ENCODE measurements at regions not wholly inside any gene's neighbourhood (a gene's known extent, or its start where the extent isn't known, plus 50 kb on each side); places are given as distances from the start of the nearest gene placed in this dataset.
A peak's percentile ranks its signal among the peaks of the same experiment; 100 is the strongest.

DNA sequence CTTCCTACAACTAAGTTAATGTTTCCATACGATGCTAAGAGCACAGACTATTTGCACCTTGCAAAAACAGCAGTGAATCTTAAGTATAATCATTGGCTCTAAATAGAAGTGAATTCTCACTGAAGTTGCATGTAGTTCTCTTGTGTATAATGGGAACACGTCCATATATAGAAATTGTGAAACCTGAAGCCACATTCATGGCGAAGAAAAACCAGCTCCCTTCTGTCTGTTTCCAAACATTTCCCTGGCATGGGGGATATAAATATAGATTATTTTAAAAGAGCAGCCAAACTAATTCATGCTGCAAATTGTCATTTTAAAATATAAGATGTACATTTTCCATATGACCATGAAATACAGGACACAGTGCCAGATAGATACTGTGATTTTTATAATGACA is 71.1 kb downstream of the TRAM1L1 start:
- no peak for DNase-seq

DNA sequence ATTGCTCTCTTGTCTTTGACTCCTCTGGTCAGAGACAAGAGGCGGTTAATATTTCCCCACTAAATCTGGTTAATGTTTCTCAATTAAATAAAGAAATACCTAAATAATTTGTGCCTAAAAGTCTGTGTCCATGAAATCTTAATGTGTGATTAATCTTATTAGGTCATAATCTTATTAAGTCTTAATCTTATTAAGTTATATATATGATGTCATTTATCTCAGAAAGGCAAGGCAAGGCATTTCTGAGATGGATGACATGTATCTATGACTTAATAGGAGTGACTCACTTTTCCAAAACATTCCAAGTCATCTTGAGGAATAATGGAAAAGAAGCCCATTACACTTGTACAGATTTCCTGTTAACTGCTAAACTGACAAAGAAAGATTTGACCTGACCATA is 74.7 kb downstream of the TRAM1L1 start:
- DNase-seq, result no peak

DNA sequence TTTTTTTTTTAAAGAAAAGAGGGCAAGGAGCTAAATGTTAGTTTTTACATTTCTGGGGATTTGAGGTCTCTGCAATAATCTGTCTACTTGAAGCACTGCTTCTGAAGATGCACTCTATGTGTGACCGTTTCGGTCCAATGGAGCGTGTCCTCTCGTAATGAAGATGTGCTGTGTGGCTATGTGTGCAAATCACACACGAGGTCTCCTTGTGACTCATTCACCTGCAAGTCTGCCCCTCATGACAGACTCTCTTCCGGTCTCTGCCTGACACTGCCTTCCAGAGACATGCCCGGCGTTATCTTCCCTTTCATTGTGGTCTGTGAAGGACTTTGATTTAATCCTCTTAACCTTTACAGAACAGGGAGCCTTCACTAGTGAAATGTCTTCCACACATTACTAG is 84.3 kb downstream of the TRAM1L1 start:
- peak; percentile 1 for DNase-seq

DNA sequence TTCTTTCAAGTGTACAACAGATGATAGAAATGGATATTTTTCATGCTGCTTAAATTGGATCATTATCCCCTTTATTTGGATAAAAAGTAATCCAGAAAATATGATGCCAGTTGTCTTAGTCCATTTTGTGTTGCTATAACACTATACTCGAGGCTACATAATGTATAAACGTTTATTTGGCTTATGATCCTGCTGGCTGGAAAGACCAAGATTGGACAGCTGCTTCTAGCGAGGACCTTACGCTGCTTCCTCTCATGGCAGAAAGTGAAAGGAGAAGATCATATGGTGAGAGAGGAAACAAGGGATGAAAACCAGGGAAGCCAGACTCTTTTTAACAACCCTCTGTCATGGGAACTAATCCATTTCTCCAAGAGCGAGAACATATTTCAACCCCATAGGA is 102.7 kb downstream of the TRAM1L1 start:
- DNase-seq, result peak; percentile 50

DNA sequence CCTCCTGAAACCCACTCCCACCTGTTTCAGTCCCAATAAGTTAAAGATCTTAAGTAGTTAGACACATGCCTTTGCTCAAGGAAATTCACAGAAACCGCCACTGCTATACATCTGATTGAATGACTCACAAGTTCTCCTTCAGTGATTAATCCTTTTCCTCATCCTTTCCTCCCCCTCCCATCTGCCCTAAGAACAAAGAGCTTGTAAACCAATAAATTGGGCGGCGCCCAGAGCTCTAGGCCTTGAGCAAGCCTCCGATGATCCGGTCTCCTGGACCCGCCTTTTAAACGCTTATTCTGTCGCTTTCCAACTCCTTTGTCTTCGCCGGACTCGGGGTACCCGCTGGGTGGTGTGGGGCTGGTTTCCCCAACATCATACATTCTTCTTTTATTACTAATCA is 104.9 kb downstream of the TRAM1L1 start:
- DNase-seq, result peak; percentile 18

DNA sequence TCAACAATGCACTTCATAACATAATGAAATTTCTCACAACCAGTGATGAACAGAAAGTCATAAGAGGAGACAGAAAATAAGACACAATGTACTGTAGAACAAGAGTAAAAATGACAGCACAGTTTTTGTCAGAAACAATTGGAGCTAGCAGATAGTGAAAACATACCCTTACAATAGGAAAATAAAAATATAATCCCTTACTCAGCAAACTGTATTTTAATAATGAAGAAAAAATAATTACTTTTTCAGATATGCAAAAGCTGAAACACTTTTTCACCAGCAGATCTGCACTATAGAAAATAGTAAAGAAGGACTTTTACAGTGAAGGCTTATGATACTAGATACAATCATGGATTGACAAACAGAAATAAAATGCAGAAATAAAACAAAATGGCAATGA is 126.3 kb downstream of the TRAM1L1 start:
- no peak for DNase-seq

DNA sequence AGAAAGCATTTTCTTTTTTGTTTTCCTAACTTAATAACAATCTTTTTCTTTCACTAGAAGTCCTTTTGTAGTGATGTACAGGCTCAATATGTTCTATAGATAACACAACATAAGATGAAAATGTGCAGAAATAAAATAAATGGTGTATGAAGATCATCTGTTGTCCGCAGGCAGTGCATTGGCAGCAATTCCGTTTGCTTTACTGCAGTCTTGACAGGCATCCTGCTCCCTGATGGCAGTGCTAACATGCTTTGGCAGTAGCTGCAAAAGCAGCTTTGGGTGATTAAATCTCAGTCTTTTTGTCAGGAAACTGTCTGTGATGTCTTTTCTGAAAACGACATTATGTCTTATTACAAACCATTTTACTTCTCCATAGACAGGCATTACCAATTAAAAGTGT is 131.4 kb downstream of the TRAM1L1 start:
- no peak for DNase-seq

DNA sequence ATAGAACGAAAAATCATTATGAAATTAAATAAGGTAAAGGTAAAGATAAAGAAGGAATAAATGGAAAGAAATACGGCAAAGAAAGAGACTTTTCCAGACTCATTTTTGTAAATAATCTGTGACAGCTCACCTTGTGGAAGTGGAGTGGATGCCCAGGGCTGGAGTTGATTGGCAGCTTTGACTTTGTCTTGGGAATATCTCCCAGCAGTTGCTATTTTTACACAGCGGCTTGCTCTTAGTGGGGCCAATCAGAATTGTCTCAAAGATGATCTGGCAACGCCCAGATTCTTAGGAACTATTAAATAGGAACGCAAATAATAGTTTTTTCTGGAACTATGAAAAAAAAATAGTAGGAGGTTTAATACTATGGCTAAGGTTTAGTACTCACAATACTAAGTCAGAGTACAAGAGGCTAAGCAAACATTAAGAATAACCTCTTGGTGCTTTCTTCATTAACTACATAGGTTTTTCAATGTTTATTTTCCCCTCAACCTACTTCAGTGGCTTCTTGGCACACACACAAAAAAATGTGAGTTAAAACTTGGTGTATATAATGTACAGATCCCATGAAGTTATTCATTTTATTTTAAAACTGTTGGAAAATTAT is 132.7 kb downstream of the TRAM1L1 start:
- no peak for DNase-seq

DNA sequence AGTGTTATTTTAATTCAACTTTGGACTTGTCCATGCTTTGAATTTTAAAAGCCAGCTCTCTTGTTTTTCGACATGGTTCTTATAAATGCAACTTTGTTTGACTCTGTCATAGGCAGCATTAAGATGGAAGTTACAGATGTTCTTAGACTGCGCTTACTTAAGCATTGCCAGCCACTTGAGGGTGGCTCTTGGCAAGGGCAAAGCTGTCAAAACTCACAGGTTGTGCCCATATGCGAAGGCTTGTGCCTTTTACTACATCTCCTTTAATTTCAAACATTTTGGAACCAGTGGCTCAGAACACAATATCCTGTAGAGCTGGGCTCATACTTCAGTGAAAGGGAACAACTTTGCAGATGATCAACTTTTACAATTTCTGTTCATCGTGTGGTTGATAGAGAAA is 135.5 kb downstream of the TRAM1L1 start:
- no peak for DNase-seq

DNA sequence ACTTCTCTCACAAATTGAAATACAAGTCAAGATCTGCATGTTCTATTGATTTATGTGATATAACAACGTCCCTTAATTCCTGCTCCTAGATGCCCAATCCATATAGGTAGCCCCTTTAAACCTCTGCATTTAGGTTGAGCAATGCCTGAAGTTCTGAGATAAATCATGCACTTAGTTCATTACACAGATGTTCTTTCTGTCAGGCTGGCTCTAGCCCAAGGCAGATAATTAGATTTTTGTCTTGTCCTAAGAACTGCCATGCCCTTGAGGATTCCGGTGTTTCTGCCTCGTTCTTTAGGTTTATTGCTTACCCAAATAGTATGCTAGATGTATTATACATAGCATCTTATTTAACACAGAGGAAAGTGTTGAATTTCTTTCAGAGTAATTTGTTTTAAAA is 143.1 kb downstream of the TRAM1L1 start:
- DNase-seq, result no peak

DNA sequence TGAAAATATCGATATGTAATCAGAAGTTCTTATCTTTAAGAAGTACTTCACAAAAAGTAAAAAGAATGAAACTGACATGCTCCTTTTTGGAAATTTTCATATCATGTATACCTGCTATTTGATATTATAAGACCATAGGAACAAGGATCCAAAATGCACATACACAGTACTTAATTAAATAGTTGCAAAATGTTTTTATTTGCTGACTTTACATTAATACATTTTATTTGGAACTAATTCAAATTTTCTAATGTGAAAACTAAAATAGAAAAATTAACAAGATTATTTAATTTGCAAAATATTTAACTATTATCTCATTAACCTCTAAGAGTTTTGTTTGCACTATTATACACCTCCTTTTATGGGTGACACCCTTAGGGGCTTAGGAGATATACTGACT is 155.0 kb downstream of the TRAM1L1 start:
- DNase-seq, result no peak

DNA sequence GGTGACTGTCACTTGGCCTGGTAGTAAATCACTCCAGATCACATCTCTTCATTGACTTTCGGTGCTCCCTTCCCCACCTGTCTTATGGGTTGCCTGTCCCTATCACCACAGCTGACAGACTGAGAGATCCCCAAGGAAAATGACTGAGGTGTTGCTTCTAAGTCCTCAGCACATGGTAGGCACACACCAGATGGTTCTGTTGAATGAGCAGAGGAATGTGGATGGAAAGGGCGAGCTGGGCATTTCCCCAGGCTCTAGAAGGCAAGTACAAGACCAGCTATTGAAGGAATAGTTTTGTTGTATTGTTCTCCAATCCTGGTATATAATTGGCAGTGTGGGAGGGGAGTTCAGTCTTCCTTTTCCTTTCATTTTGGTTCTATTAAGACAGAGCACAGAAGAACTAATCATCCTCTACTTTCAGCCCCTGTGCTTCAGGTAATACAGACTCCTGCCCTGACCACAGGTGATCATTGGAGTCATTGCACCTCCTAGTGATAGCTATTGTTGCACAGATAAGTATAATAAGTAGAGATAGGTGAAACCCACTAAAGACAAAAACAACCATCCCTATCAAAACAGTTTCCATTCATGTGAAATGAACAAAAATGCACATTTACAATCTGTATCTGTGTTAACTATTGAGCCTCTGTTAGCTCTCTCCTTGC is 158.6 kb downstream of the TRAM1L1 start:
- no peak for DNase-seq

DNA sequence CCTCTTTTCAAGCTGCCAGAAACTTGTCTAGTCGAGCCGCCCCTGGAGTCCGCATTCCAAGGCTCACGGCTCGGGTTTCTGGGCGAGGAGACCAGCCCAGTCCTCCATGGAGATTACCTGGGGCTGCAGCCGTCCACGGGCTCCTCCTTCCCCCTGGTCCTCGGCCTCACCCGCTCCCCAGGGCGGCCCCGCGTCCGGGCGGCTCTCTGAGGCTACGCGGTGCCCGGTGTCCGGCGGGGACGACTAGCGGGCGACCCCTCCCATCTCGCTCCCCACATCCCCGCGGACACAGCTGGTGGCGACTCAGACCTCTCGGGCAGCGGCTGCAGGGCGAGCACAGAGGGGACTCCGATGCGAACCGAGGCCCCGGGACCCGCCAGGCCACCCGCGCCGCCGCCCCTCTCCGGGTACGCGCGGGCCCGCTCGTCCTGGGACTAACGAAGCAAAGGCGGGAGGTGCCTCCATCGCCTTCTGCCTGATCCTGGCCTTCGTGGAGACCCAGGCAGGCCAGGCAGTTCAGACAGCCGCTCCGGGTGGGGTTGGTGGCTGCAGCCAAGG is 159.4 kb downstream of the TRAM1L1 start:
- DNase-seq, result no peak

DNA sequence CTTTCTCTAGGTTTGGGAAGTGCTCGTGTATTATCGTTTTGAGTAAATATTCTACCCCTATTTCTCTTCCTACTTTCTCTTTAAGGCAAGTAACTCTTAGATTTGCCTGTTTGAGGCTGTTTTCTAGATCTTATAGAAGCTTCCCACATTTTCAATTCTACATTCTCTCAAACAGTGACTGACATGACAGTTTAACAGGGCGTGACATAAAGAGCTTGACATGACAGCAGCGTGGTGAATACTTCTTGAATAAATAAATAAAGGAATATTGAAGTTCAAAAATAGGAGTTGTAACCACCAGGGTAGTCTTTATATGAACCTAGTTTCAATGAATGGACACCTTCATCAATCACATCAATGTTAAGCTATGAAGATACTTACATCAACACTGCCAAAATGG is 162.0 kb downstream of the TRAM1L1 start:
- no peak for DNase-seq

DNA sequence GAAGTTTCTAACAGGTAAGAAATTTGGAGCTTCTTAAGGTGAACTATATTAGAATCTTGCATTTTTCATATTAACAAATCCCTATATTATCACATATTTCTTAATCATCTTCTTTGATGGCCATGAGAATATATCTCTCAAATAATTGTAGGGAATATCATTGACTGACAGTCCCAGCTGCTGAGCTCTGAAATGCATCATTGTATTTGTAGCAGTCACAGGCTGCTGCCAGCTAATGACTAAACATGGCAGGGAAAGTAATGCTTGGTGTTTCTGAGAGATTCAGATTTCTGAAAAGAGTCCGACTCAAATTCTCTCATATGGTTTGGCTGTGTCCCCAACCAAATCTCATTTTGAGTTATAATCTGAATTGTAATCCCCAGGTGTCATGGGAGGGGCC is 171.9 kb downstream of the TRAM1L1 start:
- no peak for DNase-seq

DNA sequence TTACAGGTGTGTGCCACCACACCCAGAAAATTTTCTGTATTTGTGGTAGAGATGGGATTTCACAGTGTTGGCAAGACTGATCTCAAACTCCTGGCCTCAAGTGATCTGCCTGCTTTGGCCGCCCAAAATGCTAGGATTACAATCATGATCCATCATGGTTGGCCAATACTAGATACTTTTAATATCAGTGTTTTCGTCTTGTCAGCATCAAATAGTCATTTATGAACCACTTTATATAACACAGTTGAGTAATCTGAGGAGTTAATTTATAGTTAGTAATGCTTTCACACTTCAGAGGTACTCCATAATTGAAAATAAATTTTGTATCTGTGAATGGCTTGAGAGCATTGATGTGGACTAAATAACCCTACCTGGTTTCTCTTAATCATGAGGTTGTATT is 178.6 kb downstream of the TRAM1L1 start:
- no peak for DNase-seq

DNA sequence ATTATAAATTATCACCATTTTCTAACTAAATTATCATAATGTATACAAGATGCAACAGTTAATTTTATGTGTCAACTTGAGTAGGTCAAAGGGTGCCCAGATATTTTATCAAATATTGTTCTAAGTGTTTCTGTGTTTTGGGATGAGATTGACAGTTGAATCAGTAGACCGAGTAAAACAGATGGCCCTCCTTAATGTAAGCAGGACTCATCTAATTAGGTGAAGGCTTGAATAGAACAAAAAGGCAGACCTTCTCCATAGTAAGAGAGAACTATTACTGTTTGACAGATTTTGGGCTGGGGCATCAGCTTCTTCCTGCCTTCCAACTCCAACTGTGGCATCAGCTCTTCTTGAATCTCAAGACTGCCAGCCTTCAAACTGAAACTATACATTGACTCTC is 185.8 kb downstream of the TRAM1L1 start:
- DNase-seq, result peak; percentile 35

DNA sequence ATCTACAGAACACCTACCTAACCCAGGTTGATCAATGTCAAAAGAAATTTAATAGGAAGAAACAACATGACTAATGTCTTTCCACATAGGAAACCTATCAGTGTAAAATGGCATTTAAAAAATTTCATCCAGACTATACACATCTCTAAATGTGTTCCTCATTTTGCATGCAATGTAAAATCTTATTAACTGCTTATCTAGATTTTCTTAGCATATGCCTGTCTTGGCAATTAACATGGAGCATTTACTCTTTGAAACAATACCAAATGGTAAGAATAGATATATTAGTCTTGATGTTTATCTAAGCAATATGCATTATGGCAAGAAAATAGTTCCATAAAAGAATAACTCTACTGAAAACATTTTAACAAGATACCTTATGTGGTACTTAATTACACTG is 199.8 kb downstream of the TRAM1L1 start:
- DNase-seq, result no peak

DNA sequence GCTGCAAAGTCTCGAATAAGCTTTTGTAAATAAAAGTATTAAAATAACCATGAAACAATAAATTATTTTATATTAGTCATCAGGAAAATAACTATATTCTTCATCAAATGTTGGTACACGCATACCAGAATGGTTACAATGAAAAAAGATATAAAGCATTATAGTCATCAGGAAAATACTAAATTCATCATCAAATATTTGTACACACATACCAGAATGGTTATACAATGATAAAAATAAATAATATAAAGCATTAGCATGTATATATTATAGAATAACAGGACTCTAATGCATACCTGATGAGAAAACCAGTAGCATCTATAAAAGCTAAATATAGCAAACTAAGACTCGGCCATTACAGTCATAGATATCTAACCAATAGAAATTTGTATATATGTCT is 202.9 kb downstream of the TRAM1L1 start:
- DNase-seq, result no peak

DNA sequence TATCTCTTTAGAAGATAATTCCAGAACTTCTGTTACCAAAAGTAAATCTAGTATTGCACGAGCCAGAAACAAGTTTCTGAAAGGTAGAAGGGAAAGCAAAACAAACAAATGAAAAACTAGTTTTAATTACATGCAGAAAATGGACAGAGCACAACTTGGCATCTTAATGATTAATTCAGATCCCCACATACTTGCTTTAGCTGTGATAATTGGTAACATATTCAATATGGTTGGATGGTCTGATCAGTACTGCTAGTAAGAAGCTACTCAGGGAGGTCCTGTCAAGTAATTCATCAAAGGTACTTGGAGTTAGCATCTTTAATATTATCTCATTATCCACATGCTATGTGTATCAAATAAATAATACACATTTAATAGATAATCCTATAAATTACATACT is 204.3 kb downstream of the TRAM1L1 start:
- DNase-seq, result no peak

DNA sequence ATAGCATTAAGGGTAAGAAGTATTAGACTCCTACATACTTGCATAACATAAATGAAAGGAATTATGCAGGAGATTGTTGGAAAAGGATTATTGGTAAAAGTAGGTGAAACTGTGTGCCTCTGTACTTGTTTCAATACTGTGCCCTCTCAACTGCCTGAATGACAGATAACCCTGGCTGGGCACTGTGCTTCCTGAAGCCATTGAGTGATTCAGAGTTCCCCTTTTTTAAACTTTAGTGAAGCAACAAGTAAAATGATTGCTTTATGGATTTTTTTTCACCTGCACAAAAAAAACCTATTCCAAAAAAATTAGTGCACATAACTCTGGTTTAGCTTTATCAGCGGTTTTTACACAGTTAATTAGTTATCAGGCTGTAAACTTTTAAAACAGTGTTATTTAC is 204.8 kb downstream of the TRAM1L1 start:
- no peak for DNase-seq

DNA sequence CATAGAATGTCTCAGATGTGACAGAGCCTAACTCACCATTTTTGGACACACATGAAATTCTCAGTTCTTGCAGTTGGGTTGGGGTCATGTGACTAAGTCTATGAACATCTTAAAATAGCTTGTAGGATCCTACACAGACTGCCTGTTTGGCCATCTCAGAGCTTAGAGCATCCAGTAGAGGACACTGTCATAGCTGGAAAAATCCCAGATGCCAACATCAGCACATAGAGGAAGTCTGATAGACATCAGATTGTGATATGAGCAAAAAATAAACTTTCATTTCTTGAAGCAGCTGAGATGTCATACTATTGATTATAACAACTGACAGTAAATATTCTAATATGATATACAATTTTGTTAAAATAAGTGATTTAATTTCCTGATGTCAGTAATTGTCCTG is 207.1 kb downstream of the TRAM1L1 start:
- no peak for DNase-seq

DNA sequence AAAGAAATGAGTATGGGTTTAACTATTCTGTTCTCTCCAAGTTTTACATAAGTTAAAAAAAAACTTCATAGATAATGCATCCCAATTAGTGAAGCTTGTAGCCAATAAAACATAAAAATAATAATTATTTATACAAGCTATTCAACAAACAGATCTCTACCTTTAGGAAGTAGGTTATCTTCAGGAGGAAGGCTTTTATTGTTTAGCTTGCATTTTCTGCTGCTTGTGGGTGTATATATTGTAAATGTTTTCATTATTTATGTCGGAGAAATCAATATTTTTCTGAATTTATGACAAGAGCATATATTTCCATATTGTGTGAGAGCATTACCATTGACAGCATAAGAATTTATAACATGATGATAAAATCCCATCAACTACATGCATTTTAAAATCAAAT is 208.3 kb downstream of the TRAM1L1 start:
- DNase-seq, result no peak

DNA sequence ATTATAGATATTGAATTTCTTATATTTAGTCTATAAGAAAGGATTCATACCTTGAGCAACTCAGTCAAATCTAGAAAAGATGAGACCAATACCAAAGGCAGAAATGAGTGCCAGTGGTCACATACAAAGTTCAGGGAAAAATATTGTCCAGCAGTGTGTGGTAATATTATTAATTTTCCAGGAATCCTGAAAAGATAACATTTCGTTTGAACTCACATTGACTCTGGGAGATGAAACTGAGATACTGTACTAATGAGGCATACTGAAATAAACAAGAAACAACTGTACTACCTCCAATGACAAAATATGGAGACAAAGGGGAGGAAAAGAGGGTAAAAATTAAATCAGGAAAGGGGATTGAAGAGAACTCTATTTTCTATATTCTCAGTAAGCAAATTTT is 212.4 kb downstream of the TRAM1L1 start:
- no peak for DNase-seq

DNA sequence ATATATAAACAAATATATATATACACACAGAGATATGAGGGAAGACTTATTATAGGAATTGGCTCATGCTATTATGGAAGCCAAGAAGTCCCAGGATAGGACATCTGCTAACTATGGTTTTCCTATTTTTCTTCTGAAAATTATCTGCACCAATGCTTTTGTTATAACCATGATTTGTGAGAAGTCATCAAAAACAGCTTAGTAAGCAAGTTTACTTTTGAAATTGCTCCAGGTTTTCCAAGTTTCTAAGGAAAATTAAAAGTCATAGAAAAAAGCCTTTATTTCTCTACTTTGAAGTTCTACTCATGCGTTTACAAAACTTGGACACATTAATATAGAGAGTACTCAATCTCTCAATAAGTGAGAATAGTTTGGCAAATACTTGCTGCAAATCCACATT is 213.1 kb downstream of the TRAM1L1 start:
- DNase-seq, result no peak

Data from NCI-H524 treated with DMSO at 0.1 percent for 48 hours (cell line).